DND-41 (cell line): ENCODE measurements at regions not wholly inside any gene's neighbourhood (a gene's known extent, or its start where the extent isn't known, plus 50 kb on each side); places are given as distances from the start of the nearest gene placed in this dataset.

Experiments
- ATAC-seq: fragments of 200-7000 bp; cut with Tn5 transposase; 3 replicates; pipeline ENCODE4 v1.9.1; 2021; ENCODE audit warnings: low read depth; ENCODE audit not compliant: insufficient read depth
- DNase-seq: peaks from one replicate; pipeline ENCODE4 v3.0.0-alpha.2; 2020
- H2AFZ ChIP-seq: 2 replicates; pipeline ENCODE4 v1.6.0; 2012; ENCODE audit warnings: low read depth, low read length
- H3K27ac ChIP-seq: 2 replicates; pipeline ENCODE4 v1.5.1; 2012; ENCODE audit warnings: low read length, inconsistent platforms
- H3K27me3 ChIP-seq: fragments of 200-600 bp; sonication (generic); 2 replicates; pipeline ENCODE4 v1.6.0; 2012; ENCODE audit warnings: low read length, mild to moderate bottlenecking, inconsistent platforms; ENCODE audit not compliant: insufficient read depth, poor library complexity
- H3K36me3 ChIP-seq: 2 replicates; pipeline ENCODE4 v1.5.1; 2012; ENCODE audit warnings: low read length, inconsistent platforms; ENCODE audit not compliant: insufficient read depth
- H3K4me1 ChIP-seq: 2 replicates; pipeline ENCODE4 v1.5.1; 2012; ENCODE audit warnings: mild to moderate bottlenecking, low read length; ENCODE audit not compliant: insufficient read depth
- H3K4me2 ChIP-seq: 2 replicates; pipeline ENCODE4 v1.6.0; 2012; ENCODE audit warnings: mild to moderate bottlenecking, moderate library complexity, low read length, inconsistent platforms; ENCODE audit not compliant: insufficient read depth
- H3K4me3 ChIP-seq, 2 experiments: fragments of 200-600 bp in 1 of 2; shearing (Covaris generic) in 1 of 2; 2 replicates each; pipeline ENCODE4 v1.5.1; 2012 to 2016; ENCODE audit warnings: inconsistent platforms in 2 of 2, low read length in 2 of 2, mild to moderate bottlenecking in 2 of 2, low read depth in 1 of 2, moderate library complexity in 1 of 2
- H3K79me2 ChIP-seq: 2 replicates; pipeline ENCODE4 v1.6.0; 2012; ENCODE audit warnings: low read length, inconsistent platforms; ENCODE audit not compliant: insufficient read depth
- H3K9ac ChIP-seq: 2 replicates; pipeline ENCODE4 v1.6.0; 2012; ENCODE audit warnings: low read depth, mild to moderate bottlenecking, inconsistent platforms, low read length, moderate library complexity
- H3K9me3 ChIP-seq: 2 replicates; pipeline ENCODE4 v1.5.1; 2012; ENCODE audit warnings: low read length, moderate library complexity, mild to moderate bottlenecking, inconsistent platforms; ENCODE audit not compliant: insufficient read depth, severe bottlenecking
- H4K20me1 ChIP-seq: 2 replicates; pipeline ENCODE4 v1.6.0; 2012; ENCODE audit warnings: low read length; ENCODE audit not compliant: insufficient read depth
- EZH2 ChIP-seq: IDR thresholded peaks from 3 replicates; pipeline ENCODE4 v1.6.1; 2012; ENCODE audit warnings: borderline replicate concordance, low read depth, mild to moderate bottlenecking, moderate library complexity, low read length, inconsistent platforms; ENCODE audit not compliant: severe bottlenecking
- TF ChIP-seq, protein P1 (sequence below): IDR thresholded peaks from 2 replicates; pipeline ENCODE4 v1.5.1; 2012; ENCODE audit warnings: borderline replicate concordance, low read length, moderate library complexity, mild to moderate bottlenecking; ENCODE audit not compliant: poor library complexity, severe bottlenecking; ENCODE audit errors: extremely low read depth

DNA sequence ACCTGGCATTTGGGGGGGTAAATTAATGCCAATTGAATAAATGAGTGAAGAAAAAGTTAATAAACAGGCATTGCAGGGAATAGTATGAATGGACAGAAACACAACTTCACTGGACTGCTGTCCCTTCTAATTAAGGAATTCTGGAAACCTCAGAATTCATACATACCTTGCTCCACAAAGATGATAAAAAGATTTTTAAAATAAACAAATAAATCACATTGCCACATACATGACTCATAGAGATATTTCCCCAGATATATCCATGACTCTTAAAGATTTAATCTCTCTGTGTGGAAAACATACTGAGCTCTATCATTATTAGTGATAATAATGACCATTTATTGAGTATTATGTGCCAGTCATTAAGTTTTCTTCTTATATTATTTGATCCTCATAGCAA is 469.0 kb upstream of the MEF2C start:
- no peaks in the 10 kb centered on the region for H3K79me2 ChIP-seq
- H3K4me3 ChIP-seq = no peak overlapping the region
- H3K9me3 ChIP-seq = no peaks in the 10 kb centered on the region
- no peak overlapping the region for H3K4me2 ChIP-seq
- H3K4me1 ChIP-seq = no peaks in the 10 kb centered on the region
- no peaks in the 10 kb centered on the region for H3K36me3 ChIP-seq
- no peak for ATAC-seq
- no peak overlapping the region for H3K27ac ChIP-seq
- DNase-seq = no peak
- H3K9ac ChIP-seq = no peak overlapping the region
- TF ChIP-seq, protein P1, sequence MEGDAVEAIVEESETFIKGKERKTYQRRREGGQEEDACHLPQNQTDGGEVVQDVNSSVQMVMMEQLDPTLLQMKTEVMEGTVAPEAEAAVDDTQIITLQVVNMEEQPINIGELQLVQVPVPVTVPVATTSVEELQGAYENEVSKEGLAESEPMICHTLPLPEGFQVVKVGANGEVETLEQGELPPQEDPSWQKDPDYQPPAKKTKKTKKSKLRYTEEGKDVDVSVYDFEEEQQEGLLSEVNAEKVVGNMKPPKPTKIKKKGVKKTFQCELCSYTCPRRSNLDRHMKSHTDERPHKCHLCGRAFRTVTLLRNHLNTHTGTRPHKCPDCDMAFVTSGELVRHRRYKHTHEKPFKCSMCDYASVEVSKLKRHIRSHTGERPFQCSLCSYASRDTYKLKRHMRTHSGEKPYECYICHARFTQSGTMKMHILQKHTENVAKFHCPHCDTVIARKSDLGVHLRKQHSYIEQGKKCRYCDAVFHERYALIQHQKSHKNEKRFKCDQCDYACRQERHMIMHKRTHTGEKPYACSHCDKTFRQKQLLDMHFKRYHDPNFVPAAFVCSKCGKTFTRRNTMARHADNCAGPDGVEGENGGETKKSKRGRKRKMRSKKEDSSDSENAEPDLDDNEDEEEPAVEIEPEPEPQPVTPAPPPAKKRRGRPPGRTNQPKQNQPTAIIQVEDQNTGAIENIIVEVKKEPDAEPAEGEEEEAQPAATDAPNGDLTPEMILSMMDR = no peak
- TF ChIP-seq EZH2 = no peak
- H4K20me1 ChIP-seq = no peaks in the 10 kb centered on the region
- no peaks in the 10 kb centered on the region for H3K27me3 ChIP-seq
- H2AFZ ChIP-seq = no peak overlapping the region

DNA sequence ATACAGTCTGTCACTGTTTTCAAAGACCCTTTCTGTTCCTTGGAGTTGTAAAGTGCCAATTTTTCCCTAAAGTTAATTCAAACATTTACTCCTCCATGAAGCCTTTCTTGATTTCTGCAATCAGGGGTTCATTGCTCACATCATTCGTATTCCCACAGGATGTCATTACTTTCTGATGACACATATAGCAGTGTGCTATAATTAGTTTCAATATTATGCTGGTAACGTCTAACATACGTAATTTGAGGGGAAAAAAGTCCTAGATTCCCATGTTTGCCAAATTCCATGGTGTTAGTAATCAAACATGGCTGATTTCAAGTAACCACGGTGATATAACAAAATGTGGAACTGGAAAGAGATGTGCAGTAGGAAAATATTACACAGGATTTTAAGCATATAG is 468.2 kb upstream of the MEF2C start:
- H3K4me2 ChIP-seq = no peak overlapping the region
- H3K4me3 ChIP-seq = no peak overlapping the region
- no peaks in the 10 kb centered on the region for H3K27me3 ChIP-seq
- H4K20me1 ChIP-seq = no peaks in the 10 kb centered on the region
- H3K79me2 ChIP-seq = no peaks in the 10 kb centered on the region
- H3K9ac ChIP-seq = no peak overlapping the region
- H3K4me1 ChIP-seq = no peaks in the 10 kb centered on the region
- no peaks in the 10 kb centered on the region for H3K36me3 ChIP-seq
- no peak overlapping the region for H2AFZ ChIP-seq
- DNase-seq (no peak), ATAC-seq (no peak)
- TF ChIP-seq, protein P1 = no peak
- no peak for TF ChIP-seq EZH2
- H3K27ac ChIP-seq = no peak overlapping the region
- H3K9me3 ChIP-seq = no peaks in the 10 kb centered on the region

DNA sequence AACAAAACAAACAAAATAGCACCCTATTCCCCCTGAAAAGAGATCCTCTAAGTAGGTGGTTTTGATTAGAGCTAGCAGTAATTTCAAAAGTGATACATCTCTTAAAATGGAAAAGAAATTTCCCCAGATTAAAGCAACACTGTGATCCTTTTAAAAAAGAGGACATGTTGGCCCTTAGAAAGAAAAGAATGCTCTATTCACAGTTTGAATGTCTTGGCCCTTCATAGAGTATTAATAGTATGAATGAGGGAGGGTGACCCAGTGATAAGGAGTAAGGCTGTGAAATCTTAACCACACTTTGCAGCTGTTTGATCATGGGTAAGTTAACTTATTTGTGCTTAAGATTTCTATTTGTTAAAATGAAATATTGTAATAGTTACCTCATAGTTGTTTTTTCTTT is 467.7 kb upstream of the MEF2C start:
- no peak overlapping the region for H3K4me3 ChIP-seq
- no peaks in the 10 kb centered on the region for H3K4me1 ChIP-seq
- no peaks in the 10 kb centered on the region for H3K9me3 ChIP-seq
- H3K79me2 ChIP-seq = no peaks in the 10 kb centered on the region
- H3K27me3 ChIP-seq = no peaks in the 10 kb centered on the region
- no peak overlapping the region for H3K4me2 ChIP-seq
- no peak overlapping the region for H3K27ac ChIP-seq
- no peak overlapping the region for H3K9ac ChIP-seq
- no peaks in the 10 kb centered on the region for H4K20me1 ChIP-seq
- no peak overlapping the region for H2AFZ ChIP-seq
- no peaks in the 10 kb centered on the region for H3K36me3 ChIP-seq
- no peak for TF ChIP-seq EZH2
- DNase-seq = no peak
- no peak for ATAC-seq

DNA sequence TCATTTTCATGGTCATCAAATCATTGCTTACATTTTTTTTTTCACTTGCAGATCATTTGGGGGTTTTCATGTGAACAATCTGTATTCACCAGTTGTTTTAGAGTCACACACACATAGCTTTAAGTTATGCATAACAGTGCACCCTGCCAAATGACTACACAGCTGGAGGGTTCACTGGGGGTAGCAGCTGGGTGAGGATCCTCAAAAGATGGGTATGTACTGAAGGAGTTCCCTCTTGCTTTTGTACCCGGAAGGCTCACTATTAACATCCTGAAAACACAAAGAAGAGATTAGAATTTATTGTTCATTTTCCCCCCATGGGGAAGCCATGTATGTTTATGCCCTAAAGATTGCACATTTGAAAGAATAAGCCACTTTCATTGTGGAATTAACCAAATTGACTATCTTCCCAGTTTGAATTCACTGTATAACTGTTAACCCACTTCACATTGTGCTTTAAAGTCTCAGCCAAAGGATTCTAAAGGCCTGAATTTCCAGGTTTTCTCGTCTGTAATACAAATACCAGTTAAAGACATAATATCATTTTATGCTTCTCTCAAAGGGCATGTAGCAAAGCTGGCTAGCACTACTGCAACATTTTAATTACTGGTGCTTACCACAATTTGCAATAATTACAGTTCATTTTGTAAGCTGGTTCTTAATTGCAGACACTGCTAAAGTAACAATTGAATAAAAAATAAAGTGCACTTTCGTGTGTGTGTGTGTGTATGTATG is 466.4 kb upstream of the MEF2C start:
- no peaks in the 10 kb centered on the region for H4K20me1 ChIP-seq
- no peaks in the 10 kb centered on the region for H3K4me1 ChIP-seq
- DNase-seq (no peak), ATAC-seq (no peak)
- no peaks in the 10 kb centered on the region for H3K27me3 ChIP-seq
- H3K9ac ChIP-seq = no peak overlapping the region
- H3K36me3 ChIP-seq = no peaks in the 10 kb centered on the region
- H3K79me2 ChIP-seq = no peaks in the 10 kb centered on the region
- H2AFZ ChIP-seq = no peak overlapping the region
- no peaks in the 10 kb centered on the region for H3K9me3 ChIP-seq
- no peak overlapping the region for H3K27ac ChIP-seq
- no peak overlapping the region for H3K4me3 ChIP-seq
- TF ChIP-seq, protein P1 = no peak
- TF ChIP-seq EZH2 = no peak
- no peak overlapping the region for H3K4me2 ChIP-seq
